ENCODE measurements at regions not wholly inside any gene's neighbourhood (a gene's known extent, or its start where the extent isn't known, plus 50 kb on each side); places are given as distances from the start of the nearest gene placed in this dataset.

GRCh38 chr20:11540558-11540957, 377.1 kb upstream of the BTBD3 start:
- no peak overlapping the region for H3K14ac ChIP-seq (ENCODE audit: low read length)
- peak overlapping the region; percentile 58 for H2AFZ ChIP-seq (ENCODE audit: low read length)
- H3K4me2 ChIP-seq (ENCODE audit: insufficient read depth, low read length, poor library complexity, severe bottlenecking), result no peak overlapping the region
- H3K9ac ChIP-seq (ENCODE audit: low read depth, low read length, poor library complexity), result no peak overlapping the region
- H4K8ac ChIP-seq (ENCODE audit: low read depth, low read length), result no peak overlapping the region
- no peaks in the 10 kb centered on the region for H3K27me3 ChIP-seq (ENCODE audit: control insufficient read depth in 3 of 3, insufficient read depth in 3 of 3, low read depth in 1 of 3, low read length in 3 of 3)
- H2AK5ac ChIP-seq (ENCODE audit: low read depth, low read length), result no peak overlapping the region
- H2BK12ac ChIP-seq (ENCODE audit: low read length), result no peak overlapping the region
- no peak overlapping the region for H2BK120ac ChIP-seq (ENCODE audit: low read depth, low read length)
- H2BK15ac ChIP-seq (ENCODE audit: low read length), result no peak overlapping the region
- H3K36me3 ChIP-seq (replicated peaks in 1 of 2; ENCODE audit: control insufficient read depth in 2 of 2, insufficient read depth in 2 of 2, low read length in 2 of 2), result no peaks in the 10 kb centered on the region
- H2BK5ac ChIP-seq (ENCODE audit: low read length), result no peak overlapping the region
- H3K79me1 ChIP-seq (ENCODE audit: low read depth, low read length), result no peaks in the 10 kb centered on the region
- peak overlapping the region; percentile 36 for H3K27ac ChIP-seq (replicated peaks; ENCODE audit: low read length)
- DNase-seq (ENCODE audit: low spot score), result no peak
- no peak overlapping the region for H3K23ac ChIP-seq (ENCODE audit: low read depth, low read length, poor library complexity)
- no peak overlapping the region for H3K4me3 ChIP-seq (ENCODE audit: low read length in 2 of 2)
- peaks cover 14 to 23% of the 10 kb centered on the region in 2 donors for H3K4me1 ChIP-seq (ENCODE audit: control insufficient read depth in 2 of 2, insufficient read depth in 1 of 2, low read depth in 1 of 2, low read length in 2 of 2)
- no peak overlapping the region for H4K91ac ChIP-seq (ENCODE audit: low read depth, low read length, poor library complexity)
- WGBS, 2 donors (ENCODE audit: extremely low coverage in 2 of 2, insufficient read length in 2 of 2, insufficient replicate concordance in 1 of 2), result no CpG with 5 or more reads among the region's 3 CpGs
- H3K4ac ChIP-seq (ENCODE audit: low read length), result no peak overlapping the region
- no peaks in the 10 kb centered on the region for H3K9me3 ChIP-seq (replicated peaks in 1 of 2; ENCODE audit: control insufficient read depth in 2 of 2, insufficient read depth in 1 of 2, low read depth in 1 of 2, low read length in 2 of 2)
- H3K18ac ChIP-seq (ENCODE audit: low read length), result no peak overlapping the region

- H2AK5ac ChIP-seq (ENCODE audit: low read depth, low read length), result no peak overlapping the region
- no peak overlapping the region for H2BK15ac ChIP-seq (ENCODE audit: low read length)
- no peaks in the 10 kb centered on the region for H3K79me1 ChIP-seq (ENCODE audit: low read depth, low read length)
- no peak for DNase-seq (ENCODE audit: low spot score)
- peaks cover 17 to 23% of the 10 kb centered on the region in 2 donors for H3K4me1 ChIP-seq (ENCODE audit: control insufficient read depth in 2 of 2, insufficient read depth in 1 of 2, low read depth in 1 of 2, low read length in 2 of 2)
- H2BK120ac ChIP-seq (ENCODE audit: low read depth, low read length), result no peak overlapping the region
- H3K36me3 ChIP-seq (replicated peaks in 1 of 2; ENCODE audit: control insufficient read depth in 2 of 2, insufficient read depth in 2 of 2, low read length in 2 of 2), result no peaks in the 10 kb centered on the region
- no peaks in the 10 kb centered on the region for H3K27me3 ChIP-seq (ENCODE audit: control insufficient read depth in 3 of 3, insufficient read depth in 3 of 3, low read depth in 1 of 3, low read length in 3 of 3)
- no CpG with 5 or more reads among the region's 2 CpGs for WGBS, 2 donors (ENCODE audit: extremely low coverage in 2 of 2, insufficient read length in 2 of 2, insufficient replicate concordance in 1 of 2)
- H3K9me3 ChIP-seq (replicated peaks in 1 of 2; ENCODE audit: control insufficient read depth in 2 of 2, insufficient read depth in 1 of 2, low read depth in 1 of 2, low read length in 2 of 2), result no peaks in the 10 kb centered on the region
- peak overlapping the region; percentile 57 for H3K27ac ChIP-seq (replicated peaks; ENCODE audit: low read length)
- H3K14ac ChIP-seq (ENCODE audit: low read length), result no peak overlapping the region
- H3K9ac ChIP-seq (ENCODE audit: low read depth, low read length, poor library complexity), result no peak overlapping the region
- H3K18ac ChIP-seq (ENCODE audit: low read length), result no peak overlapping the region
- H3K4me2 ChIP-seq (ENCODE audit: insufficient read depth, low read length, poor library complexity, severe bottlenecking), result no peak overlapping the region
- H3K23ac ChIP-seq (ENCODE audit: low read depth, low read length, poor library complexity), result no peak overlapping the region
- H2AFZ ChIP-seq (ENCODE audit: low read length), result peak overlapping the region; percentile 3
- no peak overlapping the region for H2BK5ac ChIP-seq (ENCODE audit: low read length)
- no peak overlapping the region for H2BK12ac ChIP-seq (ENCODE audit: low read length)
- H3K4ac ChIP-seq (ENCODE audit: low read length), result no peak overlapping the region
- no peak overlapping the region for H3K4me3 ChIP-seq (ENCODE audit: low read length in 2 of 2)
- no peak overlapping the region for H4K91ac ChIP-seq (ENCODE audit: low read depth, low read length, poor library complexity)
- H4K8ac ChIP-seq (ENCODE audit: low read depth, low read length), result no peak overlapping the region
These were observed 375.0 kb upstream of the BTBD3 start for GRCh38 chr20:11542645-11543044.

GRCh38 chr20:11544029-11544678, 373.5 kb upstream of the BTBD3 start:
- peak overlapping the region; percentile 30 for H3K27ac ChIP-seq (replicated peaks; ENCODE audit: low read length)

GRCh38 chr20:11546939-11547338, 370.8 kb upstream of the BTBD3 start:
- H2BK12ac ChIP-seq (ENCODE audit: low read length), result no peak overlapping the region

More at GRCh38 chr20:11544029-11544678, 373.5 kb upstream of the BTBD3 start:
- Histone ChIP-seq H2BK15ac (ENCODE audit: low read length) (no peak overlapping the region), H3K18ac (ENCODE audit: low read length) (no peak overlapping the region), H2BK12ac (ENCODE audit: low read length) (no peak overlapping the region), H2AFZ (ENCODE audit: low read length) (peak overlapping the region; percentile 47), H2BK120ac (ENCODE audit: low read depth, low read length) (no peak overlapping the region), H3K4me3 (ENCODE audit: low read length in 2 of 2) (no peak overlapping the region), H3K4me2 (ENCODE audit: insufficient read depth, low read length, poor library complexity, severe bottlenecking) (no peak overlapping the region), H3K27me3 (ENCODE audit: control insufficient read depth in 3 of 3, insufficient read depth in 3 of 3, low read depth in 1 of 3, low read length in 3 of 3) (no peaks in the 10 kb centered on the region), H4K8ac (ENCODE audit: low read depth, low read length) (no peak overlapping the region), H3K9ac (ENCODE audit: low read depth, low read length, poor library complexity) (no peak overlapping the region), H3K9me3 (replicated peaks in 1 of 2; ENCODE audit: control insufficient read depth in 2 of 2, insufficient read depth in 1 of 2, low read depth in 1 of 2, low read length in 2 of 2) (no peaks in the 10 kb centered on the region), H3K14ac (ENCODE audit: low read length) (no peak overlapping the region), H3K4me1 (ENCODE audit: control insufficient read depth in 2 of 2, insufficient read depth in 1 of 2, low read depth in 1 of 2, low read length in 2 of 2) (peaks cover 17 to 23% of the 10 kb centered on the region in 2 donors), H3K4ac (ENCODE audit: low read length) (no peak overlapping the region), H3K23ac (ENCODE audit: low read depth, low read length, poor library complexity) (no peak overlapping the region), H4K91ac (ENCODE audit: low read depth, low read length, poor library complexity) (no peak overlapping the region), H2AK5ac (ENCODE audit: low read depth, low read length) (no peak overlapping the region), H2BK5ac (ENCODE audit: low read length) (peak overlapping the region; percentile 2), H3K79me1 (ENCODE audit: low read depth, low read length) (no peaks in the 10 kb centered on the region), H3K36me3 (replicated peaks in 1 of 2; ENCODE audit: control insufficient read depth in 2 of 2, insufficient read depth in 2 of 2, low read length in 2 of 2) (no peaks in the 10 kb centered on the region)
- no CpG with 5 or more reads among the region's 10 CpGs for WGBS, 2 donors (ENCODE audit: extremely low coverage in 2 of 2, insufficient read length in 2 of 2, insufficient replicate concordance in 1 of 2)
- DNase-seq (ENCODE audit: low spot score), result peak; percentile 78

More at GRCh38 chr20:11546939-11547338, 370.8 kb upstream of the BTBD3 start:
- no peak overlapping the region for H3K14ac ChIP-seq (ENCODE audit: low read length)
- H2BK15ac ChIP-seq (ENCODE audit: low read length), result no peak overlapping the region
- no peak overlapping the region for H2BK120ac ChIP-seq (ENCODE audit: low read depth, low read length)
- H3K27me3 ChIP-seq (ENCODE audit: control insufficient read depth in 3 of 3, insufficient read depth in 3 of 3, low read depth in 1 of 3, low read length in 3 of 3), result no peaks in the 10 kb centered on the region
- no peak overlapping the region for H2BK5ac ChIP-seq (ENCODE audit: low read length)
- H3K9me3 ChIP-seq (replicated peaks in 1 of 2; ENCODE audit: control insufficient read depth in 2 of 2, insufficient read depth in 1 of 2, low read depth in 1 of 2, low read length in 2 of 2), result no peaks in the 10 kb centered on the region
- no peak overlapping the region for H4K8ac ChIP-seq (ENCODE audit: low read depth, low read length)
- no peak overlapping the region for H3K23ac ChIP-seq (ENCODE audit: low read depth, low read length, poor library complexity)
- DNase-seq (ENCODE audit: low spot score), result no peak
- H3K4ac ChIP-seq (ENCODE audit: low read length), result no peak overlapping the region
- H4K91ac ChIP-seq (ENCODE audit: low read depth, low read length, poor library complexity), result no peak overlapping the region
- no peaks in the 10 kb centered on the region for H3K36me3 ChIP-seq (replicated peaks in 1 of 2; ENCODE audit: control insufficient read depth in 2 of 2, insufficient read depth in 2 of 2, low read length in 2 of 2)
- peaks cover 9 to 11% of the 10 kb centered on the region in 2 donors for H3K4me1 ChIP-seq (ENCODE audit: control insufficient read depth in 2 of 2, insufficient read depth in 1 of 2, low read depth in 1 of 2, low read length in 2 of 2)
- peak overlapping the region; percentile 42 for H3K18ac ChIP-seq (ENCODE audit: low read length)
- no peak overlapping the region for H2AK5ac ChIP-seq (ENCODE audit: low read depth, low read length)
- H3K79me1 ChIP-seq (ENCODE audit: low read depth, low read length), result no peaks in the 10 kb centered on the region
- H3K27ac ChIP-seq (replicated peaks; ENCODE audit: low read length), result no peak overlapping the region
- H3K4me3 ChIP-seq (ENCODE audit: low read length in 2 of 2), result no peak overlapping the region
- WGBS, 2 donors (ENCODE audit: extremely low coverage in 2 of 2, insufficient read length in 2 of 2, insufficient replicate concordance in 1 of 2), result no CpG with 5 or more reads among the region's 7 CpGs
- no peak overlapping the region for H3K4me2 ChIP-seq (ENCODE audit: insufficient read depth, low read length, poor library complexity, severe bottlenecking)
- H2AFZ ChIP-seq (ENCODE audit: low read length), result no peak overlapping the region
- no peak overlapping the region for H3K9ac ChIP-seq (ENCODE audit: low read depth, low read length, poor library complexity)

Data from neuronal stem cell (in vitro differentiated cells).